Brain microvascular endothelial cell (primary cell): ENCODE measurements at regions not wholly inside any gene's neighbourhood (a gene's known extent, or its start where the extent isn't known, plus 50 kb on each side); places are given as distances from the start of the nearest gene placed in this dataset.

Experiments
- DNase-seq: peaks from one replicate; pipeline ENCODE4 v3.0.0-alpha.2; 2020
- H3K27ac ChIP-seq: fragments of 250-450 bp; sonication (Bioruptor Pico); 2 replicates; pipeline ENCODE4 v1.5.1; 2020; ENCODE audit warnings: mild to moderate bottlenecking, moderate library complexity
- H3K27me3 ChIP-seq: fragments of 250-450 bp; sonication (Bioruptor Pico); replicated peaks from 2 replicates; pipeline ENCODE4 v1.5.1; 2020; ENCODE audit warnings: mild to moderate bottlenecking
- H3K36me3 ChIP-seq: fragments of 250-450 bp; sonication (Bioruptor Pico); replicated peaks from 2 replicates; pipeline ENCODE4 v1.5.1; 2020; ENCODE audit warnings: mild to moderate bottlenecking
- H3K4me3 ChIP-seq: 2 replicates; pipeline ENCODE4 v1.5.1; 2011; ENCODE audit warnings: low read depth, mild to moderate bottlenecking, control low read depth, low read length, moderate library complexity
- in situ Hi-C: cut with HindIII; loops from 2 replicates; pipeline ENCODE4 v1.10.0; 2017; ENCODE audit warnings: low sequenced_read_pairs, low pct_ligation_motif_present
- TF ChIP-seq, protein P1 (sequence below): IDR thresholded peaks from 2 replicates; pipeline ENCODE4 v1.5.1; 2011; ENCODE audit warnings: low read depth, mild to moderate bottlenecking, moderate library complexity, low read length, control low read depth, inconsistent platforms; ENCODE audit errors: missing control alignments

DNA sequence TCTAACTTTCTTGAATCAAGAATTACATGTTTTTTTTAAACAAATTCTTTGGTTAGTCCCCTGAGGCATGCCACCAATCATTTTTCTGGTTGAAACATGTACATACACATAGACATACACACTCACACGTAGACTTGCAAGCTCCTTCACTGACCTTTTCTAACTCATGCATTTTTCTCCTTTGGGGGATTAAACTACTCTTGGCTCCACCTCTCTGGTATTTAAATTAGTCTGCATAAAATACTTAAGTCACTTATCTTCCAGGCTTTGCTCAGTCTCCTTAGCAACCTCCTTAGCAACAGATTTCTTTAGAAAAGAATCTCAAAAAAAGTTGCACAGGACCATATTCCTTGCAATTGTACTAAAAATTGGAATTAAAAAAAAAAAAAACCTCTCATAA is 440.9 kb upstream of the LRRC7 start:
- Histone ChIP-seq H3K4me3 (no peak overlapping the region), H3K27me3 (no peaks in the 10 kb centered on the region), H3K36me3 (no peaks in the 10 kb centered on the region), H3K27ac (no peak overlapping the region)
- no peak for DNase-seq
- in situ Hi-C loops = no loop called here
- TF ChIP-seq, protein P1, sequence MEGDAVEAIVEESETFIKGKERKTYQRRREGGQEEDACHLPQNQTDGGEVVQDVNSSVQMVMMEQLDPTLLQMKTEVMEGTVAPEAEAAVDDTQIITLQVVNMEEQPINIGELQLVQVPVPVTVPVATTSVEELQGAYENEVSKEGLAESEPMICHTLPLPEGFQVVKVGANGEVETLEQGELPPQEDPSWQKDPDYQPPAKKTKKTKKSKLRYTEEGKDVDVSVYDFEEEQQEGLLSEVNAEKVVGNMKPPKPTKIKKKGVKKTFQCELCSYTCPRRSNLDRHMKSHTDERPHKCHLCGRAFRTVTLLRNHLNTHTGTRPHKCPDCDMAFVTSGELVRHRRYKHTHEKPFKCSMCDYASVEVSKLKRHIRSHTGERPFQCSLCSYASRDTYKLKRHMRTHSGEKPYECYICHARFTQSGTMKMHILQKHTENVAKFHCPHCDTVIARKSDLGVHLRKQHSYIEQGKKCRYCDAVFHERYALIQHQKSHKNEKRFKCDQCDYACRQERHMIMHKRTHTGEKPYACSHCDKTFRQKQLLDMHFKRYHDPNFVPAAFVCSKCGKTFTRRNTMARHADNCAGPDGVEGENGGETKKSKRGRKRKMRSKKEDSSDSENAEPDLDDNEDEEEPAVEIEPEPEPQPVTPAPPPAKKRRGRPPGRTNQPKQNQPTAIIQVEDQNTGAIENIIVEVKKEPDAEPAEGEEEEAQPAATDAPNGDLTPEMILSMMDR = no peak

DNA sequence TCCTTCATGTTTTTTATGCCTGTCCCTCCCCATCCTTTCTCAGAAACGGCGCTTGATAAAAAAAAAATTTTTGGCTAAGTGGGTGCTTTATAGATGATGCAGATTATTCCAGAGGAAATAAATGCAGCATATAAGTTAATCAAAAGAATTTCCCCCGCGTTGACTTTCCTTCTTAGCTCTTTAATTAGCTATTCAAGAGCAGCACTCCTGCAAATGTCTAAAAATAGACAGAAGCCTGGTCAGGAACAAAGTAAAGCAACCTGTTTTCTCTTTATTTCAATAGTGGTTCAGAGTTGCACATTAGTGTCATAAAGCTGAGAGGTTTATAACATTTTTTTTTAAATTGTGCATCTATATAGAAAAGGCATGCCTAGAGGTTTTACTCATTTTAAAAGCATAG is 439.5 kb upstream of the LRRC7 start:
- H3K36me3 ChIP-seq = no peaks in the 10 kb centered on the region
- TF ChIP-seq, protein P1 = no peak
- in situ Hi-C loops = no loop called here
- no peak for DNase-seq
- H3K4me3 ChIP-seq = no peak overlapping the region
- H3K27me3 ChIP-seq = no peaks in the 10 kb centered on the region
- no peak overlapping the region for H3K27ac ChIP-seq

DNA sequence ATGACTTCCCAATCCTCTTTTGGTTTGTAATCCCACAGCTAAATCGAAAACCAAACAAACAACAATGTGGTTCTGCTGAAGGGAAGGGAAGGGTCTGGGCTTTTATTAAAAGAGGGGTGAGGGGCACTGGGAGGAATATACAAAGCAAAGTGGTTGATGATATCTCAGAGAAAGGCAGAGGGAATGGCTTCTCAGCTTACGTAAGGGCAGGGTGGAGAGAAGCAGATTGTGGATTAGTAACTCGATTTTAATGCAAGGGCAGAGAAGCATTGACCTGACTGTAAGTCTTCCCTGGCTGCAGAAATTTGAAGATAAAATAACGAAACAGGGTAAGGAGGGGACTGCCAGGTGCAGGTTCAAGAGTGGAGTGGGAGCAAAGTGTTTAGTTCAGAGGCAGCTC is 438.2 kb upstream of the LRRC7 start:
- TF ChIP-seq, protein P1 = no peak
- no peak overlapping the region for H3K27ac ChIP-seq
- H3K4me3 ChIP-seq = no peak overlapping the region
- H3K27me3 ChIP-seq = no peaks in the 10 kb centered on the region
- in situ Hi-C loops = no loop called here
- no peaks in the 10 kb centered on the region for H3K36me3 ChIP-seq
- no peak for DNase-seq

DNA sequence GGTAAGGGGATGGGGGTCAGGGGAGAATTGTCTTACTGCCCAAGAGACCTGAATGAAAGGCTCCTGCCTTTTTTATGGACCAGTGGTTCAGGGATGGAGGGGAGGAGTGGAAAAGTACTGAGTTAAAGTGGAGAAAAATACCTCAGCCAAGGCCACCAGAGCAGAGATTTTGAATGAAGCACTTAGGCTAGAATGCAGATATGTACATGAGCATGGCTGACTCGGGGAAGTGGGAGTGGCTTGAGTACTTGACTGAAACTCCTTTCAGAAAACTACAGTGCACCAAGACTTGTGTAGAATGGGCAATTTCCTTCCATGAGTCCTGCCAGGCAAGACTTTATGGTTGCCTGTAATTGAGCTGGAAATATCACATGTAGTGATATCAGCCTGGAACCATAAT is 429.6 kb upstream of the LRRC7 start:
- in situ Hi-C loops = no loop called here
- no peak for DNase-seq

DNA sequence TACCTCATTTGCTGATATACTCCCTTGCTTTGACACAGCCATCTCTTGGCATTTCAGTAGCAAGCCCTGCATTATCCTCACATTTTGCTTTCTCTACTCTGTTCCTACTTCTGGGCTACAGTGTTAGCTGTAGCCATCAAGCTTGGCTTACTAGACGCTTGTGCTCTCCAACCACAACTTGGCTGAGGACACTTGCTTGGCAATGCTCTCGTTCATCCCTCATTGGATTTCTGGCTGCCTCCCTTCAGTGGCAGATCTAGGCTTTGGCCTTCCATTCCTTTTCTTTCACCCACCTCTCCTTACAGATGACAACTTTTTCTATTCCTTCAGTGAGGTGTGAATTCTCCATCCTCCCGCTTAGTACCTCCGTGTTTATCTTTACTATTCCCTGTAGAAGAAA is 428.7 kb upstream of the LRRC7 start:
- H3K27me3 ChIP-seq = no peaks in the 10 kb centered on the region
- TF ChIP-seq, protein P1 = no peak
- no peak for DNase-seq
- no peaks in the 10 kb centered on the region for H3K36me3 ChIP-seq
- no peak overlapping the region for H3K27ac ChIP-seq
- in situ Hi-C loops = no loop called here
- H3K4me3 ChIP-seq = no peak overlapping the region

More for the DNA sequence above, 429.6 kb upstream of the LRRC7 start:
- H3K36me3 ChIP-seq = no peaks in the 10 kb centered on the region
- no peak overlapping the region for H3K4me3 ChIP-seq
- TF ChIP-seq, protein P1 = no peak
- H3K27me3 ChIP-seq = no peaks in the 10 kb centered on the region
- H3K27ac ChIP-seq = no peak overlapping the region

DNA sequence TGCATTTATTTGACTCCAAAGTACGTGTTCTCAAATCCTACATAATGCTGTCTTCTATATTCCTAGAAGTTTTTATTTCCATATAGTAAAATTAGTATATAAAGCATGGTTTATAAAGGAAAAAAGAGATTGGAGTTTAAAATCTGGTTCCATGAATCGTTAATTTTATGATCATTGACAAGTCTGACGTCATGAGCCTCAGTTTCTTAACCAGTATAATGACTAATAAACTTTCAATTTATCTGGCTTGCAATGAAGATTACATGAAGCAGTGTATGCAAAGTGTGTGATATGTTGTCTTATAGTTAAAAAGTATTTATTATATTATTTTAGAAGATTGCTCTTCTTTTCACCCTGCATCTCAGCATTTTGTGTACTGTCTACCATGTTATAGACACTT is 421.4 kb upstream of the LRRC7 start:
- Histone ChIP-seq H3K27me3 (no peaks in the 10 kb centered on the region), H3K4me3 (no peak overlapping the region), H3K36me3 (no peaks in the 10 kb centered on the region), H3K27ac (no peak overlapping the region)
- TF ChIP-seq, protein P1 = no peak
- DNase-seq = no peak
- in situ Hi-C loops = no loop called here
